ENCODE measurements at regions not wholly inside any gene's neighbourhood (a gene's known extent, or its start where the extent isn't known, plus 50 kb on each side); places are given as distances from the start of the nearest gene placed in this dataset.

DNA sequence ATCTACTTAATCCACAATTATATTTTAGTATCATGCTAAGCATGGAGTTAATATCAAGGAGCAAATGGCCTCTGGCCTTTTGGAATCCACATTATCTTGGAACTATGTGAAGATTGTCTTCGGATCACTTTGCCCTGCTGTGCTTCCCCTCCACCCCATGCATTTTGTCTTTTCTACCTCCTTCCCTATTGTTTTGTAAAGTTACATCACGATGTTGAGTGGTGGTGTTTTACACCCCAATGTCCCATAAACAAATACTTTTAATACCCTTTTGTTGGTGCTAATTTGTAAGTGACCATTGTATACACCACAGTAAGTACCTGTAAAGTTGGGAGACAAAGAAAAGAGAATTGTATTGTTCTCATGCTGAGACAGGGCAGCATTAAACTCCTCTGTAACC, 258.4 kb upstream of the ZNF717 start:
- Mint-ChIP-seq H3K27me3 (ENCODE audit: unreplicated experiment) (no peaks in the 10 kb centered on the region), H3K4me3 (ENCODE audit: unreplicated experiment) (no peak overlapping the region), H3K27ac (ENCODE audit: unreplicated experiment) (no peak overlapping the region), H3K4me1 (ENCODE audit: unreplicated experiment) (peaks cover 35% of the 10 kb centered on the region), H3K36me3 (ENCODE audit: unreplicated experiment) (no peaks in the 10 kb centered on the region), H3K9me3 (ENCODE audit: unreplicated experiment) (no peaks in the 10 kb centered on the region)
- TF ChIP-seq, protein P1, sequence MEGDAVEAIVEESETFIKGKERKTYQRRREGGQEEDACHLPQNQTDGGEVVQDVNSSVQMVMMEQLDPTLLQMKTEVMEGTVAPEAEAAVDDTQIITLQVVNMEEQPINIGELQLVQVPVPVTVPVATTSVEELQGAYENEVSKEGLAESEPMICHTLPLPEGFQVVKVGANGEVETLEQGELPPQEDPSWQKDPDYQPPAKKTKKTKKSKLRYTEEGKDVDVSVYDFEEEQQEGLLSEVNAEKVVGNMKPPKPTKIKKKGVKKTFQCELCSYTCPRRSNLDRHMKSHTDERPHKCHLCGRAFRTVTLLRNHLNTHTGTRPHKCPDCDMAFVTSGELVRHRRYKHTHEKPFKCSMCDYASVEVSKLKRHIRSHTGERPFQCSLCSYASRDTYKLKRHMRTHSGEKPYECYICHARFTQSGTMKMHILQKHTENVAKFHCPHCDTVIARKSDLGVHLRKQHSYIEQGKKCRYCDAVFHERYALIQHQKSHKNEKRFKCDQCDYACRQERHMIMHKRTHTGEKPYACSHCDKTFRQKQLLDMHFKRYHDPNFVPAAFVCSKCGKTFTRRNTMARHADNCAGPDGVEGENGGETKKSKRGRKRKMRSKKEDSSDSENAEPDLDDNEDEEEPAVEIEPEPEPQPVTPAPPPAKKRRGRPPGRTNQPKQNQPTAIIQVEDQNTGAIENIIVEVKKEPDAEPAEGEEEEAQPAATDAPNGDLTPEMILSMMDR (IDR thresholded peaks at IDR 0.05), result no peak
- no peak for DNase-seq (ENCODE audit: extremely low spot score, unreplicated experiment)

DNA sequence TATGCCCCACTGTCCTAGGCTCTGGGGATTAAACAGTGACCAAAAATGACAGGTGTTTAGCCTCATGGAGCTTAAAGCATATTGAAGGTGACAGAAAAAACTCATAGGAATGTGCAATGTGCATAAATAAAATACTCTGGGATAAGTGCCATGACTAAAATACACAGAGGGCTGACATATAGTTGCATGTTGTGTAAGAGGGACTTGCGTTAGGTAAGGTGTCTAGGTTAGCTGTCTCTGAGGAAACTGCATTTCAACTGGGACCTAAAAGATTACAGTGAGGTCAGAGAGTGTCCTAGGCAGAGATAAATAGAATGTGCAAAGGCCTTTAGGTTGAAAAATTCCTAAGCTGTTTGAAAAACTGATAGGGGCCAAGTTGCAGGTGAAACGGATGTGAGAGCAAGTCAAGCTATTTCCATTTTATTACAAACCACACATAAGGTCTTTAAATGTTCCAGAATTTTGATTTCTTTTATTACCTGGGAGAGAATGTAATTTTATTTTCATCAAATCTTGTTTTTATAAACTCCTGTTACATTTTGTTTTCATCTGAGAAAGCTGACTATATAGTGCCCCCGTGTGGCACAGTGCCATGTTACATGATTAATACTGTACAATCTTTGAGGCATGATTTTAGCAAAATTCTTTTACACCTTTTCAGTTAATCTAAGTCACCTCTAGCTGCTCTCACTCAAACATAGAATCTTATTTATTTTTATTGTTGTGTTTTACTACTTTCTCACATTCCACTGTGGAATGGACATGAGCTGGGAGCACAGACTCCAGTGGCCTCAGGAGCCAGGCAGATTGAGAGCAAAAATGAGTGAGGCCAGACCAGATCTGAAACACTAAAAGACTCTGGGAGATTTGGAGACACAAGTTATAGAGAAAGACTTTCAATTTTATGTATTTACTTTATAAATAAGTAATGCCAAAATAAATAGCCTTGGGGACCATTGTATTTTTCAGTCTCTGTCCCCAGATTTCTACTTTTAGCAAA, 259.6 kb upstream of the ZNF717 start:
- DNase-seq (ENCODE audit: extremely low spot score, unreplicated experiment), result no peak
- TF ChIP-seq, protein P1 (IDR thresholded peaks at IDR 0.05), result peak; percentile 77
- Mint-ChIP-seq H3K27ac (ENCODE audit: unreplicated experiment) (peak overlapping the region; percentile 78), H3K9me3 (ENCODE audit: unreplicated experiment) (no peaks in the 10 kb centered on the region), H3K27me3 (ENCODE audit: unreplicated experiment) (no peaks in the 10 kb centered on the region), H3K36me3 (ENCODE audit: unreplicated experiment) (no peaks in the 10 kb centered on the region), H3K4me3 (ENCODE audit: unreplicated experiment) (peak overlapping the region; percentile 27), H3K4me1 (ENCODE audit: unreplicated experiment) (peaks cover 35% of the 10 kb centered on the region)

DNA sequence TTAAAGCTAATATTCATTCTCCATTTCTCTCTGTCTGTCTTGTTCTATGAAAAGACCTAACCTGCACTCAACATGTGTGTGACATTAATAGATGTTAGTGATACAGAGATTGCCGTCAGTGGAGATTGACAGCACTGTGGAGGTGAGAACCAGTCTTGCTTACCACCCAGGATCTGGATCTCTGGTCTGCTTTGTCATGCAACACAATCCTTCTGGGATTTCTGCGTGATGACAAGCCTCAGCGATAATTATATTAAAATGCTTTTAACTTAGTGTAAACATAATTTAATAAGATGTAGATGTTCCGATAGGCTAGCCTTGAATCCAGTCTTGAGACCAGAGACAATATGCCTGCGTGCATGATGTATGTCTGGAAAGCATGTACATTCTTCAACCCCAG, 262.0 kb upstream of the ZNF717 start:
- H3K4me1 Mint-ChIP-seq (ENCODE audit: unreplicated experiment), result peaks cover 21% of the 10 kb centered on the region
- H3K4me3 Mint-ChIP-seq (ENCODE audit: unreplicated experiment), result no peak overlapping the region
- no peaks in the 10 kb centered on the region for H3K27me3 Mint-ChIP-seq (ENCODE audit: unreplicated experiment)
- DNase-seq (ENCODE audit: extremely low spot score, unreplicated experiment), result no peak
- H3K9me3 Mint-ChIP-seq (ENCODE audit: unreplicated experiment), result no peaks in the 10 kb centered on the region
- no peaks in the 10 kb centered on the region for H3K36me3 Mint-ChIP-seq (ENCODE audit: unreplicated experiment)
- H3K27ac Mint-ChIP-seq (ENCODE audit: unreplicated experiment), result no peak overlapping the region
- TF ChIP-seq, protein P1 (IDR thresholded peaks at IDR 0.05), result no peak

DNA sequence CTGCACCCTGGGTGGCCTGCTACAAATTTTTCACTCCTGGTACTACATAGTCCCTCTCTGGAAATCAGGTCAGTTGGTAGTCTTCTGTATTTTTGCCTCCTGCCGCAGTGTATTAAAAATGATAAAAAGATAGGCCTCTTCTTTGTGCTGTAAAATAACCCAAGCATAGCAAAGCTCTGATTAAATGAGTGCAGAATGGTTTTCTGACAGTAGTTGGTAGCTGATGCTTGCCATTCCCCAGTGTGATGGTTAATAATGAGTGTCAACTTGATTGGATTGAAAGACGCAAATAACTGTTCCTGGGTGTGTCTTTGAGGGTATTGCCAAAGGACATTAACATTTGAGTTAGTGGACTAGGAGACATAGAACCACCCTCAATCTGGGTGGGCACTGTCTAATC, 264.4 kb upstream of the ZNF717 start:
- H3K4me1 Mint-ChIP-seq (ENCODE audit: unreplicated experiment), result peaks cover 12% of the 10 kb centered on the region
- no peaks in the 10 kb centered on the region for H3K9me3 Mint-ChIP-seq (ENCODE audit: unreplicated experiment)
- H3K4me3 Mint-ChIP-seq (ENCODE audit: unreplicated experiment), result no peak overlapping the region
- H3K36me3 Mint-ChIP-seq (ENCODE audit: unreplicated experiment), result no peaks in the 10 kb centered on the region
- H3K27ac Mint-ChIP-seq (ENCODE audit: unreplicated experiment), result no peak overlapping the region
- no peaks in the 10 kb centered on the region for H3K27me3 Mint-ChIP-seq (ENCODE audit: unreplicated experiment)
- TF ChIP-seq, protein P1 (IDR thresholded peaks at IDR 0.05), result no peak
- DNase-seq (ENCODE audit: extremely low spot score, unreplicated experiment), result no peak

DNA sequence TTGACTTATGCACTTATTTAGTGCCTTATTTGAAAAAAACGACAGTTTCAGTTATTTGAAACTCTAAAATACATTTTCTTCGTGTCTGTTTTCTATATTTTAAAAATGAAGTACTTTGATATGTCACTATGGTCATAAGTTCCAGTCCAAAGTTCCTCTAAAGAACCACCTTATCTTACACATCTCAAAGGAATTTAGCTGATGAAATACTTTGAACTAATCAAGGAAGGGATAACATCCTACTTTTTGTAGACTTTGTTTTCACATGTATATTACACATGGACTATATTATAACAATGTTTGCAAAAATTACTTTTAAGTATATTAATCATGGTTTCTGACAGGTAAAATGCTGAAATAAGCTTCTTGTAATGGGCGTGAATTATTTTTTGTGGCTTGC, 265.8 kb upstream of the ZNF717 start:
- no peak overlapping the region for H3K27ac Mint-ChIP-seq (ENCODE audit: unreplicated experiment)
- H3K4me1 Mint-ChIP-seq (ENCODE audit: unreplicated experiment), result peaks cover under 1% of the 10 kb centered on the region
- no peak overlapping the region for H3K4me3 Mint-ChIP-seq (ENCODE audit: unreplicated experiment)
- DNase-seq (ENCODE audit: extremely low spot score, unreplicated experiment), result no peak
- TF ChIP-seq, protein P1 (IDR thresholded peaks at IDR 0.05), result no peak
- H3K9me3 Mint-ChIP-seq (ENCODE audit: unreplicated experiment), result no peaks in the 10 kb centered on the region
- H3K36me3 Mint-ChIP-seq (ENCODE audit: unreplicated experiment), result no peaks in the 10 kb centered on the region
- H3K27me3 Mint-ChIP-seq (ENCODE audit: unreplicated experiment), result no peaks in the 10 kb centered on the region

Data from osteocyte (in vitro differentiated cells).